ENCODE measurements at regions not wholly inside any gene's neighbourhood (a gene's known extent, or its start where the extent isn't known, plus 50 kb on each side); places are given as distances from the start of the nearest gene placed in this dataset.

DNA sequence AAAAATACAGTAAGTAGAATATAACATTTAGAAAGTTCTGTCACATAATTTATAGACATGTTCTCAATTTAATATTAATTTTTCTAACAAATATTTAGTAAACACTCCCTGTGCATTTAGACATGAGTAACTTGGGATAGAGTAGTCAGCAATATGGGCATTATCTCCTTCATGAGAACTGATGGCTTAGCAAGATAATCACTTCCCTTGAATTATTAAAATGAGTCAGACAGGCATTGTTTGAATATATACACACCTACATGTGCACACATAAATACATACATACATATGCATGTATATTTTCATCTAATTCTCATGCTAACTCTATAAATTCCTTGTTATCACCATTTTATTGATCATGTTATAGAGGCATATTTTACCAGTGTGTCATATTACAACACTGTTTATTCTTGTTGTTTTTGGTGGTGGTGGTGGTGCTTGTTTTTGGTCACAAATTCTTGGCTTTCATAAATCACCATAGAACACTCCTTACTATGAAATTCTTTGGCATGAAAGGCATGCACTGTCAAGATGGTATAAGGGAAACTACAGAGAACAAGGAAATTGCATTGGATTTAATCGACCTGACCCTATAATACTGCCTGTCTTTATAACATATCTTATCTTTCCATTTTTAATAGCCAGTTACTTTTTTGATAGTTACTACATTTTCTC, 434.5 kb upstream of the MANEA start:
- no peak for DNase-seq (ENCODE audit: low spot score)

GRCh38 chr6:95143408-95144180, 433.7 kb upstream of the MANEA start:
- DNase-seq (ENCODE audit: low spot score) = peak; percentile 6

- no peak for DNase-seq (ENCODE audit: low spot score)
Measured at GRCh38 chr6:95145457-95145856, 431.9 kb upstream of the MANEA start.

GRCh38 chr6:95159557-95159956, 417.8 kb upstream of the MANEA start:
- no peak for DNase-seq (ENCODE audit: low spot score)

DNA sequence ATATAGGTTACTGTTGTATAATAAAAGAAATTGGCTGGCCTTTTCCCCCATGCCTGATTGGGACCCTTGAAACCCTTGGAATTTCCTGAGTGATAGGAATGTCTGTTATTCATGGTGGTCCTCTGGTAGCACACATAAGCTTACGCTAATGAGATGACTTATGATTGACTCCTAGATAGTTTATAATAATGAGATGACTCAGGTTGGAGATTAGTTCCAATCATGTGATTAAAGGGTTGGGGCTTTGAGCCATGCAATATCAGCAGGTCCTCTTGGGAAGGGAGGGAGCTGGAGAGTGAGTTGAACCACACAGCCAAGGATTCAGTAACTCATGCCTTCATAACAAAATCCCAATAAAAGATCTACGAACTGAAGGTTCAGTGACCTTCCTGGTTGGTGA, 407.6 kb upstream of the MANEA start:
- no peak for DNase-seq (ENCODE audit: low spot score)

GRCh38 chr6:95175927-95176675, 401.2 kb upstream of the MANEA start:
- no peak for DNase-seq (ENCODE audit: low spot score)

DNA sequence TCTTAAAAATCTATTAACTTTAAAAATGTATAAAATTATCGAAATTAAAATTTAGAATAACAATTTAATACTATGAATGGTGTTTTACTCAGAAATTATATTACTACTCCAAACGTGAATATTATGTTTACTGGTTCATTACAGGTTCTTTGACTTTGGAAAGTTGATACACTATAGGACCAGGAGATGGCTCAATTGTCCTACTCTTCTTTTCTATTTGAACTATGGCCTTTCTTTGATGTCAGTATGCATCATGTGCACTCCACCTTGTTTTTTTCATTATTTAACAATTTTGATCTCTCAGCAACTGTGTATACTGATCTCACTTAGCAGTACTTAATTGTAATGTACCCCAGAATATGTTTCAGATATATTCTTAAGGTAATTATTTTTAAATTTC, 391.5 kb upstream of the MANEA start:
- no peak for DNase-seq (ENCODE audit: low spot score)

- no peak for DNase-seq (ENCODE audit: low spot score)
Measured at GRCh38 chr6:95186710-95187109, 390.6 kb upstream of the MANEA start.

DNA sequence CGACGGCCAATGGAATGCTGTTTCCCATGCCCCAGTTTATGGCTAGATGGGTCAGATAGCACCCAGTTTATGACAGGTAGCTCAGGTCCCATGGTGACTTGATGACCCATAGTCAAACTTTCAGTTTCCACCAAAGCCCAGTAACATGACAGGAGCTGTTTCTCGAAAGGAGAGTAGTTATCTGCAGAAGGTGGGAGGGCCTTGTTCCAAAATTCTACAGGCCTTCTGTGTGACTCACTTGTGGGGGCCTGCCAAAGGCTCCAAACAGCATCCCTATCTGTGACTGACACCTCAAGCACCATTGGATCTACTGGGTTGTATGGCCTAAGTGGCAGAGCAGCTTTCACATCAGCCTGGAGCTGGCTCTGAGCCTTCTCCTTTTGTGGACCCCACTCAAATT, 379.7 kb upstream of the MANEA start:
- DNase-seq (ENCODE audit: low spot score) = no peak

DNA sequence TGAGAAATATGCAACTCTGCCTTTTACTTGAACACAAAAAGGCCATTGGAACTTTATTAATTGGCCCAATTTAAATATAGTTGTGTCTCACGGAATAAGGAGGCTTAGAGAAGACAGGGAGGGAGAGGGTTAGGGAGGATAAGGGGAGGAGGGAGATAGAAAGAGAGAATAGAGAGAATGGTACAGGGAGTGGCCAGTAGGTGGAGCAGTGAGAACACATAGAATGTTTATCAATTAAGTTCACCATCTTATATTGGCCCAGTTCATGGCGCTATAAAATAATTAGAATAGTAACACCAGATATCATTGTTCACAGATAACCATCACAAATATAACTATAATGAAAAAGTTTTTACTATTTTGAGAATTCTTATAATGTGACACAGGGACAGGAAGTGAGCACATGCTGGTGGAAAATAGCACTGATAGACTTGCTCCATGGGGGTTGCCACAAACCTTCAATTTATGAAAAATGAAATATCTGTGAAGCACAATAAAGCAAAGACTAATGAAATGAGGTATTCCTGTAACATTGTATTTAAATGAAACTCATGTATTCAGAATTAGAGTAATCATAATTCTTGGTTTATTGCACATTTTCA, 374.1 kb upstream of the MANEA start:
- peak; percentile 32 for DNase-seq (ENCODE audit: low spot score)

- no peak for DNase-seq (ENCODE audit: low spot score)
Measured at GRCh38 chr6:95204178-95204577, 373.2 kb upstream of the MANEA start.

- DNase-seq (ENCODE audit: low spot score) = no peak
Measured at GRCh38 chr6:95208621-95209020, 368.7 kb upstream of the MANEA start.

DNA sequence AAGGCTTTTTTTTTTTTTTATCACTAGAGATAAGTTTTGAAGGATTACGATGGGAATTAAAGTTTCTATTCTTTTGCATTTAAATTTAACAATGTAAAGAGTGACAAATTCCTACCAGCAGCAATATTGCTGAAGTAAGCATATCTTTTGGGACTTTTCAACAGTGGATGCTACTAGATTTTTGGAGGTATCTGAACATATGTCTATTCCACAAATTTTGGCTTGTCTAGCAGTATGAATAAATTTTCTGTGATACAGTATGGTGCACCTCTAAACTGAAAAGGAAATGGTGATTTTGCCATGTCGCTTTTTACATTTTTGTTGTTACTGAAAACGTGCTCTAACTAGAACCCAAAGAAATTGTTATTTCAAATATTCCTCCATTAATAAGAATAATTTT, 368.3 kb upstream of the MANEA start:
- DNase-seq (ENCODE audit: low spot score) = no peak

DNA sequence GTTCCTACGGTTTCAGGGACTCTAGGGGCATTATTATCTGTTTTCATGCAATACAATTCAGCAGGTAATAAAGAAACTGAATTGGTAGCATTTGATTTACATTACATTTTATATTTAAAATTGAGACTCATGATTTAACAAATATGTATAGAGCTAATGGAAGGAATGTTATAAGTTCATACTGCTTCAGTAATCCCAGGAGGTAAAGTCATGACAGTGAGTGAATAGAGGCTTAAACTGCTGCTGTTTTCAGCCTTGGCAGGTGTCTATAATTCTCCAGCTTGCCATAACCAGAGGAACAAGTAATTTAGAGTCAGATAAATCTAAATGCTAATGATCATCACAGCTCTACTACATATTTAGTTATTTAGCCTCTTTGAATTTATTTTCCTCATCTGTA, 360.8 kb upstream of the MANEA start:
- DNase-seq (ENCODE audit: low spot score) = no peak

DNA sequence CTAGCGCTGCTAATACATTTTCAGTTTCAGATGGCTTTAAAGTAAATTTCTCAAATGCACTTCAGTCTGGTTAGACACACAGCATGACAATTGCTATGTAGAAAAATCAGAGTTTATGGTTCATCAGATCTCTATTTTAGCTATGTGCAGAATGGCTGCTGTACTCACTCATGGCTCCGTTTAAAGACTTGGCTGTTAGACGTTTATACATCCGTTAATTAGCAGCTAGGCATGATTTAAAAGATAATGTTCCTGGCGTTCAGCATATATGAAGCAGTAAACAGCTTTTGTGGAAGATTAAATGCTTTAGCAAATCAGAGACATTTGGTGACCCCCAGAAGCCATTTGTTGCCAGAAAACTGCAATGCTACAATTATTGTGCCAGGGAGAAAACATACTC, 350.0 kb upstream of the MANEA start:
- no peak for DNase-seq (ENCODE audit: low spot score)

DNA sequence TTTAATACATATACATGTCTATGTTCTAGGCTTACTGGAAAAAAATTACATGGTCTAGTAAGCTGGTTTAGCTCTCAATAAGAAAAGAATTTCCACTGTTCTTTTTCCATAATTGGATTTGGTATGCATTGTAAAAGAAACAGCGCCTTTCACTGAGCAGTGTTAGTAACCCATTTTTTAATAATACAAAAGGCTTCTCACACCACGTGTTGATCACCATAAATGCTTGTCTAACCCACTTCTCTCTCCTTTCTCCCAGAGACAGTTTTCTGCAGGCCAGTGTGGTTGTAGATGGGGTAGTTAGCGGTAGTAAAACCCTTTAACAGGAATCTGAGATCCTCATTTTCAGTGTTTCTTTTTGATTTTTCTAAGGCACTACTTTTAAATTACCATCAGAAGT, 348.7 kb upstream of the MANEA start:
- DNase-seq (ENCODE audit: low spot score) = no peak

DNA sequence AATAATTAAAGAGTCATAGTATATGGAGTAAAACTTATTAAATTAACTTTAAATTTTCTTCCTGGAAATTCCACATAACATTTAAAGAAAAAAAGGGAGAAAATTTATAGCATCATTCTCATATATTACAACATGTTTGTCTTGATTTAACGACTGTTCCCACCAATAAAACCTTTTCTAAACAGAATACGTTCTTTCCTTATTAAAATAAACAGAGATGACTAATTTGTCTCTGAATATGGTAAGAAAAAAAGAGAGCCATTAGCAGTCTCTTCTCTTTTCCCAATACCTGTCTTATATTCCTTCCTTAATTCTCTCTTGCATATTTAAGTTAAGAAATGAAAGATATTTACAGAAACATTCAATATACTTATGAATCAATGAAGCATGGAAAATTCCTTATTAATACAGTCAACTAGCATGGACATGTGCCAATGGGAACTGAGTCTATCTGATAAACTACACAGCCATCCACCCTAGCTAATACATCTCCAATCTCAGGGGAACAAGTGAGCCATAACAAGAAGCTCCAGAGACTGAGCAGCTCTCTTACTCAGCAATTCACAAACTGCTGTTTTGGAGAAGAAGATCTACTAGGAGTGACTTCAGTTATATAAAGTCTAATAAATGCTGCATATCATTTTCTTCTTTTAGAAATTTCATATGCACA, 347.1 kb upstream of the MANEA start:
- no peak for DNase-seq (ENCODE audit: low spot score)

DNA sequence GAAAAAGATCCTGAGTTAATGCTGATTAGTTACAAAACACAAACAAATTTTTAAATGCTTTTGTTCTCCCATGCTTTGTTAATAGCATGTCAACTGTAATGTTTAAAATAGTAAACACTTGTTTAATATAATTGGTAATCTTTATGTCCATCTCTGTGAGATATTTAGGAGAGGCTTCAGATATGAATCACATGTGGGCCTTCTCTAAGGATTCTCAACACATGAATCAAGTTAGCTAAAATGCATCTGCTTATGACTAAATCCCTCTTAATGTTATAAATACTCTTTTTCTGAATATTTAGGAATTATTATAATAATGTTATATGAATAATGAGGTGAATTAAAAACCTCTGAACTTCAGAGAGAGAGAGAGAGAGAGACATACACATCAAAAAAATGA, 345.9 kb upstream of the MANEA start:
- DNase-seq (ENCODE audit: low spot score) = no peak

DNA sequence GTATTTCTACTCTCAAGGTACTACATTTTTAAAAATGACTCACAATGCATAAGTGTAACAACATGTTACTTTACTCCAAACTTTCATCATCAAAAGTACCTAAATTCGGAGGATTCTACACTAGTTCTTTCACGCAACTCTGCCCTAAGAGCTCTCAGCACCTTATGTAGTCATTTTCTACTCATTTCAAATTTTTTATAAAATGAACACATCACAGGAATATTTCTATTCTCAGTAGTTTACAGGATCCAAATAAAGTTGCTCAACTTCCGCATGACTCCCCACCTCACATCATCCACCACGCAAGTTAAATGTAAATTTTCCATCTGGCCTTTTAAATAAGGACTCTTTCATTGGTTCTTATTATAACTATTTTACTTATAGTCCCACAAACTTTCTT, 344.9 kb upstream of the MANEA start:
- no peak for DNase-seq (ENCODE audit: low spot score)

DNA sequence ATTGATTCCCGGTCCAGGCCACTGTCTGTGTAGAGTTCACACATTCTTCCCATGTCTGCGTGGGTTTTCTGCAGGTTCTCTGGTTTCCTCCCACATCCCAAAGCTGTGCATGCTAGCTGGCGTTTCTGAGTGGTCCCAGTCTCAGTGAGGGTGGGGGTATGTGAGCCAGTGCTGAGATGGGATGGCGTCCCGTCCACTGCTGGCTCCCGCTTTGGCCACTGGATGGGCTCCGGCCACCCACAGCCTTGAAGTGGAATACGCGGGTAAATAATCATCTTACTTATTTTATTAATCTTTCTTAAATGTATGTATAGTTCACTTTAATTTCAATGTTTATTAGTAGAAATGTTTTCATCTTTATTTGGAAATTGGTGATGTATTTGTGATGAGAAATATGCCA, 343.5 kb upstream of the MANEA start:
- DNase-seq (ENCODE audit: low spot score) = no peak

DNA sequence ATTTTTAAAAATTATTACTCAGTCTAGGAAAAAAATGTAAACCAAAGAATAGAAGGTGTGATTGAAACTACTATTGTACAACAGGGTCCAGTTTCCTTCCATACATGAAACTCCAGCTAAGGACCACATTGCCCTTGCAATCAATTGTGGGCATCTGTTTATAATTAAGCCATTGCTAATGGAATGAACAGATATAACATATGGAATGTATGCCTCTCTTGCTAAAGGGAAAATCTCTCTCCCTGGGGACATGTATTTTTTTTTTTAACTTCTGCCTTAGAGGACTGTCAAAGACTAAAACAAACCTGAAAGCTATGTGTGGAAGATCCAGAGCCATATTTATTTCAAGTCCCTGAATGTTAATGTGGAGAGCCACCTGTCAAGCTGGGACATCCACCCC, 336.8 kb upstream of the MANEA start:
- DNase-seq (ENCODE audit: low spot score) = no peak

GRCh38 chr6:95242560-95242959, 334.8 kb upstream of the MANEA start:
- no peak for DNase-seq (ENCODE audit: low spot score)
